GM21367 (cell line): ENCODE measurements at regions not wholly inside any gene's neighbourhood (a gene's known extent, or its start where the extent isn't known, plus 50 kb on each side); places are given as distances from the start of the nearest gene placed in this dataset.
"Not testable (repeated sequence)": the region's sequence is repeated elsewhere in the genome, so short reads cannot be mapped to it uniquely, and the experiment has no call there.

Source experiments
- ATAC-seq: cut with Tn5 transposase; IDR thresholded peaks from one replicate; pipeline ENCODE4 v1.9.1; 2021; ENCODE audit not compliant: unreplicated experiment

- ATAC-seq, result not testable (repeated sequence)
These were observed 592.1 kb downstream of the TTLL7 start for GRCh38 chr1:83406693-83407371.

- not testable (repeated sequence) for ATAC-seq
These were observed 593.1 kb downstream of the TTLL7 start for GRCh38 chr1:83405789-83406188.

- not testable (repeated sequence) for ATAC-seq
These were observed 595.4 kb downstream of the TTLL7 start for GRCh38 chr1:83403500-83403899.

GRCh38 chr1:83401146-83401545, 597.8 kb downstream of the TTLL7 start:
- ATAC-seq, result not testable (repeated sequence)

- not testable (repeated sequence) for ATAC-seq
These were observed 598.8 kb downstream of the TTLL7 start for GRCh38 chr1:83400173-83400572.

GRCh38 chr1:83398125-83398524, 600.8 kb downstream of the TTLL7 start:
- not testable (repeated sequence) for ATAC-seq

- not testable (repeated sequence) for ATAC-seq
These were observed 603.8 kb downstream of the TTLL7 start for GRCh38 chr1:83395130-83395529.

- ATAC-seq, result not testable (repeated sequence)
These were observed 612.0 kb downstream of the TTLL7 start for GRCh38 chr1:83386946-83387345.

GRCh38 chr1:83383107-83383506, 615.8 kb downstream of the TTLL7 start:
- not testable (repeated sequence) for ATAC-seq

GRCh38 chr1:83373018-83373417, 625.9 kb downstream of the TTLL7 start:
- not testable (repeated sequence) for ATAC-seq

- ATAC-seq, result not testable (repeated sequence)
These were observed 629.1 kb downstream of the TTLL7 start for GRCh38 chr1:83369853-83370252.

- not testable (repeated sequence) for ATAC-seq
These were observed 633.6 kb downstream of the TTLL7 start for GRCh38 chr1:83365320-83365719.

- not testable (repeated sequence) for ATAC-seq
These were observed 653.6 kb downstream of the TTLL7 start for GRCh38 chr1:83345375-83345774.

- not testable (repeated sequence) for ATAC-seq
These were observed 655.2 kb downstream of the TTLL7 start for GRCh38 chr1:83343767-83344166.

- ATAC-seq, result not testable (repeated sequence)
These were observed 655.9 kb downstream of the TTLL7 start for GRCh38 chr1:83342995-83343394.

- ATAC-seq, result not testable (repeated sequence)
These were observed 666.6 kb downstream of the TTLL7 start for GRCh38 chr1:83332308-83332707.

GRCh38 chr1:83318366-83318765, 680.6 kb downstream of the TTLL7 start:
- no peak for ATAC-seq

GRCh38 chr1:83315446-83315845, 683.5 kb downstream of the TTLL7 start:
- not testable (repeated sequence) for ATAC-seq

GRCh38 chr1:83310161-83310560, 688.8 kb downstream of the TTLL7 start:
- not testable (repeated sequence) for ATAC-seq

- not testable (repeated sequence) for ATAC-seq
These were observed 689.9 kb downstream of the TTLL7 start for GRCh38 chr1:83309035-83309434.

- not testable (repeated sequence) for ATAC-seq
These were observed 692.1 kb downstream of the TTLL7 start for GRCh38 chr1:83306811-83307210.

- ATAC-seq, result not testable (repeated sequence)
These were observed 703.3 kb downstream of the TTLL7 start for GRCh38 chr1:83295594-83295993.

- ATAC-seq, result not testable (repeated sequence)
These were observed 711.5 kb downstream of the TTLL7 start for GRCh38 chr1:83287391-83287790.
